Thoracic aorta (tissue), 2 donors: ENCODE measurements at regions not wholly inside any gene's neighbourhood (a gene's known extent, or its start where the extent isn't known, plus 50 kb on each side); places are given as distances from the start of the nearest gene placed in this dataset.

Experiments used
- ATAC-seq: fragments of 150-250 bp; one replicate; pipeline ENCODE4 v1.8.0; 2017; ENCODE audit warnings: low read depth; ENCODE audit not compliant: insufficient number of reproducible peaks, low FRiP score
- DNase-seq: peaks from one replicate; pipeline ENCODE4 v3.0.0-alpha.2; 2020; ENCODE audit warnings: low spot score
- H3K27ac ChIP-seq, 2 donors: fragments of 200-600 bp; sonication (generic); 1 replicate in 1 of 2; 2 replicates in 1 of 2; pipeline ENCODE4 v1.5.1; 2016; ENCODE audit warnings: mild to moderate bottlenecking in 2 of 2, moderate library complexity in 2 of 2
- H3K27me3 ChIP-seq: fragments of 200-600 bp; sonication (generic); replicated peaks from 2 replicates; pipeline ENCODE4 v1.6.0; 2016; ENCODE audit warnings: mild to moderate bottlenecking; ENCODE audit not compliant: insufficient read depth
- H3K36me3 ChIP-seq: fragments of 200-600 bp; sonication (generic); one replicate; pipeline ENCODE4 v1.5.1; 2016
- H3K4me1 ChIP-seq, 2 donors: fragments of 200-600 bp; sonication (generic); 1 replicate in 1 of 2; 2 replicates in 1 of 2; pipeline versions ENCODE4 v1.5.1 to v1.6.0; 2016; ENCODE audit warnings: low read depth in 2 of 2, mild to moderate bottlenecking in 1 of 2; ENCODE audit not compliant: control insufficient read depth in 1 of 2
- H3K4me3 ChIP-seq: fragments of 200-600 bp; sonication (generic); 2 replicates; pipeline ENCODE4 v1.5.1; 2016; ENCODE audit warnings: mild to moderate bottlenecking
- H3K9me3 ChIP-seq: fragments of 200-600 bp; sonication (generic); 2 replicates; pipeline ENCODE4 v1.5.1; 2016
- CTCF ChIP-seq: fragments of 200-600 bp; sonication (generic); IDR thresholded peaks from one replicate; pipeline ENCODE4 v1.5.1; 2019; ENCODE audit warnings: antibody characterized with exemption

- ATAC-seq = no peak
- Histone ChIP-seq H3K4me1 (no peaks in the 10 kb centered on the region), H3K4me3 (no peak overlapping the region), H3K27me3 (no peaks in the 10 kb centered on the region), H3K27ac (no peak overlapping the region), H3K36me3 (no peaks in the 10 kb centered on the region), H3K9me3 (no peaks in the 10 kb centered on the region)
- no peak for TF ChIP-seq CTCF
- no peak for DNase-seq
Observed at GRCh38 chr2:175446201-175446600, 264.7 kb upstream of the ATP5MC3 start.

GRCh38 chr2:175445281-175445680, 263.8 kb upstream of the ATP5MC3 start:
- H3K4me1 ChIP-seq = no peaks in the 10 kb centered on the region
- H3K4me3 ChIP-seq = no peak overlapping the region
- no peak for DNase-seq
- no peaks in the 10 kb centered on the region for H3K27me3 ChIP-seq
- H3K9me3 ChIP-seq = no peaks in the 10 kb centered on the region
- H3K27ac ChIP-seq = no peak overlapping the region
- no peak for TF ChIP-seq CTCF
- no peak for ATAC-seq
- no peaks in the 10 kb centered on the region for H3K36me3 ChIP-seq

GRCh38 chr2:175442441-175442840, 260.9 kb upstream of the ATP5MC3 start:
- Histone ChIP-seq H3K4me1 (no peaks in the 10 kb centered on the region), H3K27ac (no peak overlapping the region), H3K36me3 (no peaks in the 10 kb centered on the region), H3K9me3 (no peaks in the 10 kb centered on the region), H3K4me3 (no peak overlapping the region), H3K27me3 (no peaks in the 10 kb centered on the region)
- DNase-seq (no peak), ATAC-seq (no peak)
- no peak for TF ChIP-seq CTCF

GRCh38 chr2:175441181-175441761, 259.8 kb upstream of the ATP5MC3 start:
- H3K4me3 ChIP-seq = no peak overlapping the region
- no peak for ATAC-seq

GRCh38 chr2:175439416-175439815, 257.9 kb upstream of the ATP5MC3 start:
- ATAC-seq (no peak), DNase-seq (no peak)
- H3K36me3 ChIP-seq = no peaks in the 10 kb centered on the region
- H3K27ac ChIP-seq = no peak overlapping the region
- no peak for TF ChIP-seq CTCF
- H3K4me1 ChIP-seq = no peaks in the 10 kb centered on the region
- no peaks in the 10 kb centered on the region for H3K9me3 ChIP-seq
- H3K4me3 ChIP-seq = no peak overlapping the region
- no peaks in the 10 kb centered on the region for H3K27me3 ChIP-seq

More at GRCh38 chr2:175441181-175441761, 259.8 kb upstream of the ATP5MC3 start:
- H3K27ac ChIP-seq = no peak overlapping the region
- DNase-seq = no peak
- no peaks in the 10 kb centered on the region for H3K36me3 ChIP-seq
- no peaks in the 10 kb centered on the region for H3K9me3 ChIP-seq
- H3K27me3 ChIP-seq = no peaks in the 10 kb centered on the region
- H3K4me1 ChIP-seq = no peaks in the 10 kb centered on the region
- TF ChIP-seq CTCF = no peak
